Activated naive CD8-positive, alpha-beta T cell treated with anti-CD3 and anti-CD28 coated beads, Interleukin-2, amount 50 U/mL, for 16 hours (primary cell): ENCODE measurements at regions not wholly inside any gene's neighbourhood (a gene's known extent, or its start where the extent isn't known, plus 50 kb on each side); places are given as distances from the start of the nearest gene placed in this dataset.

Experiments
- DNase-seq: peaks from one replicate; pipeline ENCODE4 v3.0.0-alpha.2; 2020; ENCODE audit warnings: low read depth, low spot score

DNA sequence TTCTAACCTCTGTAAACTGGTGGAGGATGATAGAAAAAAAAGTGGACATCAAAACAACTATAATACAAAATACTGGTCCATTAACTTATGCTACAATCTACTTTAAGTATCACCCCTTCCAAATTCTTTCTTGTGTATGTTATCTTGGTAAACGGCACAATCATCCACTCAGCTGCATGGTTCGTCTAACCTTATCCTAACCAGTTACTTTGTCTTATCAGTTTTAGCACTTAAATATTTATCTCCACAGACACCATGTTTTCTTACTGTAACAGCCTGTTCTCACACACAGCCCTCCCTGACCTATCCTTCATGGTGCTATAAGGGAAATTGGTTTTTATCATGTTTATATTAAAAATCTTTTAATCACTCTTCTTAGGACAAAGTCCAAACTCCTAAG is 157.2 kb downstream of the PTGER3 start:
- DNase-seq = no peak

DNA sequence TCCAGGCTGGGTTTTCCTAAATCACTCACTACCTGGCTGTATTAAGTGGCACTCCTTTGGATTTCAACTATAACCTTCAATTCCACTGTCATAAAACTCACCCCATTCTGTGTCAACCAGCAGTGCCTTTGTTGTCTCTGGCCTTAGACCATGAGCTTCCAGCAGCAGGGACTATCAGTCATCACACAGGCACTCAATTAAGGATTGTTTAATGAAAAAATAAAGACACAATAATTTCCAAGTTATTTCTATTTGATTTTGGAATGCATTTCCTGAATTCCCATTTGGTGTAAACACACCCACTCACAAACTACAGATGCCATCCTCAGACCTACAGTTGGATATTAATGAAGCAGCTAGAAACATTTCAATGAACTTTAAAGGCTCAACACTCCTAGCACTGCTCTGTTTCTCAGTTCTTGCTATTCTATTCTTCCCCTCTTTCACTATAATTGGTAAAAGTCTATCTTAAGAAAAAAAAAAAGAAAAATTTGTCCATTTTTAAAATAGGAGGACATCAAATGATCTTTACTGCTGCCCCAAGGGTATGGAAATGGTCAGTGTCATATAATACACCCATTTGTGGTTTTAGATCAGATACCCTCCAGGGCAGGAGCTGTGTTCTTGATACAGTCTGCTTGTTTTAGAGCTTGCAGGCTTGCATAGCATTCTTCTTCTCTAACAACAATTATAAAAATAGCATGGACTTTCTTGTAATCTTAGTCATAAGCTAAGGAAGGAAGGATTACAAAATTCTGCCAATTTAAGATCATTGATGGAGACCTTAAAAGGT is 156.4 kb downstream of the PTGER3 start:
- DNase-seq = no peak

DNA sequence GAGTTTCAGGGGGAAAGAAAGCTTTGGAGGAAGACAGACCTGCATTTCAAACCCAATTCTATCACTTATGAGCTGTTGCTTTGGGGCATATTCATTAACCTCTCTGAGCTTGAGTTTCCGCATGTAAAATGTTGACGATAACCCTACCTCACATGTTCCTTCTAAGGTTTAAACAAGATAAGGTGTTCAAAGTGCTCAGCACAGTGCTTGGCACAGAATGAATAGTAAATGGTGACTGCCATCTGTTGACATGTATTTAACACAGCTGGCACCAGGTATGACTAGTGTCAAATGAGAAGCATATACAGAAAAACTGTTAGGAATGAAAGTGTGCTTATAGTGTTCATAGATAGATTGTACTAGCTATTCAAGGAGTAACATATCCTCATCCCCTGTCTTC is 155.5 kb downstream of the PTGER3 start:
- DNase-seq = no peak

DNA sequence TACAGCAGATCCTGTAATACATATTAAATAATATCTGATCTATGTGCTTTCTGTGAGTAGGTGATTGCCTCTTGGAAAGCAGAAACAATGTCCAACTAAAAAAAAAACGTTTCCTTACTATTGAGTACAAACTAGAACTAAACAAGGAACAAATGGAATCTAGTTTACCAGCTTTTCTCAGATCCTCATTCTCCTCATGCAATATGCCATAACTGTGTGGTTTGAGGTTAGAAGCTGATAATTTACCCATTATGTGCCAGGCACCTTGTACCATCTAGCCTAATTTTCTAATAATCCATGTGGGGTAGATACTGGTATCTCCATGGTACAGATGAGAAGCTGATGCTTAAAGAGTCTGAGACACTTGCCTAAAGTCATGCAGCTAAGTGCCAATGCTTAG is 154.7 kb downstream of the PTGER3 start:
- DNase-seq = no peak

DNA sequence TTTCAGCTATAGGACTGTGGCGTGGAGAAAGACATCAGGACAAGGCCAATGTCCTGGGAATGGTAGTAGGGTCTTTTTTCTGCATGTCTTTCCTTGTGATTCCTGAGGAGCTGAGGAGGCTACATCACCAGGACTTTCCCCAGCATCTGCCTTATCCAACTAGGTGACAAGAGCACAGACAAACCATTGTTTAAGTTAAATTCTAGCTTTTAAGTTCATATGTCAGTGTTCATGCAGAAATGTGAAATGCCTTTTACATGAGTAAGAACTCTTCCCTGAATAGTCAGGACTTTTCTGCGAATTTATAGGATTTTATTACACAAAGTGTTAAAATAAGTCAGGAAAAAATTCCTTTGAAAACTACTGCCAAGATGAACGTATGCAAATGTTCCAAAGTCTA is 154.2 kb downstream of the PTGER3 start:
- DNase-seq = no peak

DNA sequence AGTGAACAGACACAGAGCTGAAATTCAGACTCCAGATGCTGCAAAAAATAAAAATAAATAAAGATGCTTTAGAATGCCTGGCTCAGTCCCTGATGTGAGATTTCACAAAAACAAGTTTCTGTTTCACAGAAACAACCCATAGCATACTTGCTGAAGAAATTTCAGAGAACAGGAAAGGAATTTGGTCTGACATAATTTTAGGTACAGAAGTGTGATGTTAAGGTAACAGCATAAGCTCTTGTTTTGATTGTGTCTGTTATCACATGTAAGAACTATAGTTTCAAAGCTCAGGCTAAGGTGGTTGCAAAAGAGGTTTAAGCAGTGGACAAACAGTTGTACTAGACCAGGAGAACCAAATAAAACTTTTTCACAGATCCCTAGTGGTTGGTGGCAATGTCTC is 152.1 kb downstream of the PTGER3 start:
- DNase-seq = no peak

DNA sequence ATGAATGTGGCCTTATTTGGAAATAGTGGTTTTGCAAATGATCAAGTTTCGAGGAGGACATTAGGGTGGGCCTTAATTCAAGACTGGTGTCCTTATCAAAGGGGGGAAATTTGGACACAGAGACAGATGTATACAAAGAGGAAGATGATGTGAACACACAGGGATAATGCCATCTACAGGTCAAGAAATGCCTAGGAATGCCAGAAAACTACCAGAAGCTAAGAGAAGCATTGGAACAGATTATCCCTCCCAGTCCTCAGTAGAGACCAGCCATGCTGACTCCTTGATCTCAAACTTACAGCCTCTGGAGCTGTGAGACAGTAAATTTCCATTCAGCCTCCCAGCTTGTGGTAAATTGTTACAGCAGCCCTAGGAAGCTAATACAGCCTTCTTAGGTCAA is 151.4 kb downstream of the PTGER3 start:
- DNase-seq = no peak

DNA sequence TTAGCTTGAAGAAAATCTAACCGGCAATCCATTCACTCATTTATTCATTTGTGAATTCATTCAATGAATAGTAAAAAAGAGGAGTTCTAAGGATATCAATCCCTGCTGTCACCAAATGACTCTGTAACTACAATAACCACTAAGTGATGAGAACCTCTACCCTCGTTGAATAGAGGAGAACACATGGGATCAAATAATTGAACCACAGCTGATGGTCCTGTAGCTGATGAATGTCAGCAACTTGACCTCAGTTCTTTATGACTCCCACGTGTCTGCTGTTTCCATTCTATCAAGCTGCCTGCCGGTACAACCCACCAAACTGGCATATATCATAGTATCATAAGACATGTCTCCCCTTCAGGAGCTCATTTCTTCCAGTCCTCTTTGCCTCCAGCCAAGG is 150.3 kb downstream of the PTGER3 start:
- DNase-seq = no peak

DNA sequence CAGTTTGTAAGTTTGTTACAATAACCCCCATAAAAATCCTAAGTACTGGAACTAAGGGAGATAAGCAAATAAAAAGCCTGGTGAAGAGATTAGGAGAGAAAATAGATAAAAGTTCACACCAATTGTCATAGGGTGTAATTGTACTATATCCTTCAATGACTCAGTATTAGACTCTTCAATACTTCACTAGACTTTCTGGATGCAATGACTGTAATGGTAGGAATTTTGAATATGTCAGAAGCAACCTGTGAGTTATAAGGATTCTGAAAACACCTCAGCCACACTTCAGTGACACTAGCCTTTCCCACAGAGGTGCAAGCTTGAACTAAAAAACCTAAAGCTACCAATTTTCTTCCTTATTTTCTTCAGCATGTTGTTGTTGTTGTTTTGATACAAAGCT is 147.9 kb downstream of the PTGER3 start:
- no peak for DNase-seq

DNA sequence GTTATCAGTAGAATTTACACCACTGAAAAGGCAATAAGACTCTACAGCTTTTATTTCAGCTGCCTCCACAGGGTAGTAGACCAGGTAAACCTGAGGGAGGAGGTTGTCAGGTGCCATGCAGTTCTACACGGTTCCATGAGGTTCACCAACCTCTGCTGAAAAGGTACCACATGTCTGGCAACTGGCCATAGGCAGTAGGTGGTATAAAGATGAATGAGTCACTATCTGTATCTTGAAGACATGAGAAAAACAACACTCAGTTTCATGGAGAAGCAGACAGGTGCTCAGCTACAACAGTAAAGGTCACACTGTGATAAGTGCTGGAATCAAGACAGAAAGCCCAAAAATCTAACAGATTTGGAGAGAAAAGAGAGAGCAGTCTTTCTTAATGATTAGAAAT is 145.4 kb downstream of the PTGER3 start:
- no peak for DNase-seq

DNA sequence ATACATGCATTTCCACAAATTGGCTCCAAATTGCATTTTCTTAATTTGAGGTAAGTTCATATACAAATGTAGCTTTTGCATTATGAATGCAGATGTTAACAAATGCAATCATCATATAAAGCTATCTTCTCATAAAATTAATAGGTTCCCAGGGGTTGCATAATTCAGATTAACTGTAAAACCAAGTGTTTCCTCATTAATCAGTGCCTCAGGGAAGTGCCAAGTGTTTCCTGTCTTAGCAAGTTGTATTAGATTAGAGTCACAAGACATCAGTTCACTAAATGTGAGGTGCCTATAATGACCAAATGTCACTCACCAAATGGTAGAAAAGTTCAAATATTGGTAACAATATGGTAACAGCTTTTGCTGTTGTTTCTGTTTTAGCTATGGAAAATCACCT is 140.8 kb downstream of the PTGER3 start:
- DNase-seq = no peak

DNA sequence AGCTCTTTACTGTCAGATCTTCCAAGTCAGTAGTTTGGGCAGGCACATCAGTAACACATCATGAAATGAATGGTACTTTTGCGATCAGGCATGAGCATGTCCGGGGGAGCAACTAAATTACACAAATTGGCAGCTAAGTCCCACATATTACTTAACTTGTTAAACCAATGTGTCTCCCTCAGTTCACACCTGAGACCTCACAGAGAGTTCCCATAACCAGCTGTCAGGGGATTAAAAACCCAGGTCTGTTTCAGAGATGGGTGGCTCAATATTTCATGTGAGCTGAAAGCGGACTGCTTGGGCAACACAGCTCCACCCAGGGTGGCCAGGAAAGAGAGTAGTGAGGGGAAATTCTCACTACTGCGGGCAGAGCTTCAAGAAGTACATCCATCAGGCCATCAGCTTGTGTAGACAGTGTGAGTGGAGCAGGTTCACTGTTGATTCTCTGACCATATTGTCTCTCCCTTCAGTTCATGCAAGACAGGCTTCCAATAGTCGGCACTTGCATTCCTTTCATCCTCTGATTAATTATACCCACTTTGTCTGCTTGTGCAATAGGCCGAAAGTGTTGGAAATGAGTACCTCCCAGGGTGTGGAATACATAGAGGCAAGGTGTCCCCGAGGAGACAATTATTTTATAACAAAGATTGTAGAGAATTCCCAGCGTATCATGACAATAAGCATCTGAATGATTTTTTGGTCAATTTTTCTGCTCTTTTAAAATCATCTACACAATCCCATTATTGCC is 139.9 kb downstream of the PTGER3 start:
- DNase-seq = no peak

DNA sequence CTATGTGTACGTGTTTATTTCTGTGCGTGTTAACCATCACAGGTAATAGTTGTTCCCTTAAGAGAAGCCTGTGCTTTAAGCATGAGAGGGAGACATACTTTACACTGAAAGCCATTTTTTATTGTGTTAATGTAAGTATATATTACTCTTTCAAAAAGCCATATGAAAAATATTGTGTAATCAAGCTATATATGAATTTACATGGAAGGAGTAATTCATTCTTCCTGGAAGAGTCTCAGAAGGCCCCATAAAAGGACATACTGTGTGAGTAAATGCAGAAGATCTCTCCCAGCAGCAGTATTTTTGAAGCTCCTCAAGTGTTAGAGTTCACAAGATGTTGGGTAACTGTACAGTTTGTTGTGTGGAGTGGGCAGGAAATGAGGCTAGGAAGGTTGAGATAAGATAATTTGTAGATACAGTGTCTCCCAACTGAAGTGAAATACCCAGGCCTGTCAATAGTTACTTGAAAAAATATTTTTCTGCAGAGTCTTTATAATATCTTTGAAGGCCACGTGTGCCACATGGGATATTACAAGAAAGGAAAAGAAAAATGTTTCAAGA is 138.3 kb downstream of the PTGER3 start:
- no peak for DNase-seq

DNA sequence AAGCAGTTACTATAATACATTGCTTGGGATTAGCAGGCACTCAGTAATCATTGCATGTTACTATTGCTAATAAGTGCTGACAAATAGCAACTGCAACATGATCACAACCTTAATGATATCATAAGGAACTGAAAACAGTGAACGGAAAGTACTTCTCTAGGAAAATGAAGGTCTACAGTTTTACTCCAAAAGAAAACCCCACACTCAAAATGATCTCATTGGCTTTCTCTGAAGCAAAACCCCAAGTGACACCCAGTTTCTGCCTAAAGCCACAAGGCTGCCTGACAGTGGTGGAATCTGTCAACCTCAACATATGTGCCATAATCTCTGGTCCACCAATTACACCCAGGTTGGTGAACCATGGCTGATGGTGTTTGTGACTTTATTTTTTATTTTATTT is 137.6 kb downstream of the PTGER3 start:
- no peak for DNase-seq

DNA sequence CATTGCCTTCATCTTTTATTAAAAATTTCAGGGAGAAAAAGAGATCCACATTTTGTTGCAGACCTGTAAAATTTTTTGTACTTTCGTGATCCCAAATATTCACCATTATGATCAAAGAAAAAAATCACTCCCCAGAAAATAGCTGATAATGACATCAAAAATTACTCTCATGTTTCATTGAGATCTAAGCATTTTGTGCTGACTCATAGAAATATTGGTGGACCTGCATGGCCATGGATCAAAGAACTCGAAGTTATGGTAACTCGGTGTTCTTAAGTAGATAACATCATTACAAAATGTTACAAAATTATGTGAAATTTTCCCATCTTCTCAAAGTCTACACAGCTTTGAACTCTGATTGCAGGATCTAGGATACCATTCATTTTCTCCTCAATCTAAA is 135.8 kb downstream of the PTGER3 start:
- no peak for DNase-seq

DNA sequence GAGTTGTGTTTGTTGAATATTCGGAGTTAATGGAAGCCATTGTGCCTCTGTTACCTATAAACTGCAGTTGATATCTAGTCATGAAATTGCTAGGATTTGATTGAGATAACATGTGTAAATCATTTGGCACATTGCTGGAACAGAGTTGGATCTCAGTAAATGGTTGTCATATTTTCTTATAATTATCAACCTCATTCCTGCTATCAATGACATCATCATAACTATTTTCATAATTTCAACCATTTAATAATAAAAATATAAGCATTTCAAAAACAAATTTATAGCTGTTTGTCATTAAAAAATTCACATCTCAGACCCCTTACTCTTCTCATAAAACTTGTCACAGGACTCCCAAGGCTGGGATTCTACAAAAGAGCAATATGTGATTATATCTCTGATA is 133.4 kb downstream of the PTGER3 start:
- no peak for DNase-seq

DNA sequence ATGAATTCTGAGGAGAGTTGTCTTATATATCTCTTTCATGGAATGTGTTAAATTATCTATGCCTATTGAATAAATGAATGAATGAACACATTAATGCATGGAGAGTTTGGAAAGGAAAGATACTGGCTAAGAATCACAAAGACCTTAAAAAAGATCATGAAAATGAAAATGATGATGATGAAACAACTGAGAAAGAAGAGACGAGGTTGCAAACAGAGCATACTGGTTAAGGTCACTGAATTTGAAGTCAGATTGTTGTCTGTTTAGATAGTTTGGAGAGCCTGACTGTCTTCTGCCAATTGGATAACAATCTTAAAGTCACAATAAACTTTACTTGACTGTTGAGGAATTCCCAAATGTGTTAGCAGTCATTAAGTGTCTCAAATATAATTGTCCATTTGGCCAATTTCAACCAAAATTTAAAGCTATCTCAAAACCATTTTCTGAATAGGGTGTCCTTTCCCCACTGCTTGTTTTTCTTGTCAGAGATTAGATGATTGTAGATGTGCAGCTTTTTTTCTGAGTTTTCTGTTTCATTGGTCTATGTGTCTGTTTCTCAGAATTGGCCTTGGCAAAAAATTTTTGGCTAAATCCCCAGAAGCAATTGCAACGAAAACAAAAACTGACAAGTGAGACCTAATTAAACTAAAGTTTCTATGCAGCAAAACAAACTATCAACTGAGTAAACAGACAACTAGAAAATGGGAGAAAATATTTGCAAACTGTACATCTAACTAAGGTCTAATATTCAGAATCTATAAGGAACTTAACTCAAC is 132.2 kb downstream of the PTGER3 start:
- DNase-seq = no peak

DNA sequence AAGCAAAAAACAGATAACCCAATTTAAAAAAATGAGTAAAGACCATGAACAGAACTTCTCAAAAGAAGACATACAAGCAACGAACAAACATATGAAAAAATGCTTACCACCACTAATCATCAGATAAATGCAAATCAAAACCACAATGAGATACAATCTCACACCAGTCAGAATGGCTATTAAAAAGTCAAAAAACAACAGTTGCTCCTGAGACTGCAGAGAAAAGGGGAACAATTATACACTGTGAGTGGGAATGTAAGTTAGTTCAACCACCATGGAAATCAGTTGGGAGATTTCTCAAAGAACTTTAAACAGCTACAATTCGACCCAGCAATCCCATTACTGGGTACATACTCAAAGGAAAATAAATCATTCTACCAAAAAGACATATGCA is 131.6 kb downstream of the PTGER3 start:
- DNase-seq = no peak

DNA sequence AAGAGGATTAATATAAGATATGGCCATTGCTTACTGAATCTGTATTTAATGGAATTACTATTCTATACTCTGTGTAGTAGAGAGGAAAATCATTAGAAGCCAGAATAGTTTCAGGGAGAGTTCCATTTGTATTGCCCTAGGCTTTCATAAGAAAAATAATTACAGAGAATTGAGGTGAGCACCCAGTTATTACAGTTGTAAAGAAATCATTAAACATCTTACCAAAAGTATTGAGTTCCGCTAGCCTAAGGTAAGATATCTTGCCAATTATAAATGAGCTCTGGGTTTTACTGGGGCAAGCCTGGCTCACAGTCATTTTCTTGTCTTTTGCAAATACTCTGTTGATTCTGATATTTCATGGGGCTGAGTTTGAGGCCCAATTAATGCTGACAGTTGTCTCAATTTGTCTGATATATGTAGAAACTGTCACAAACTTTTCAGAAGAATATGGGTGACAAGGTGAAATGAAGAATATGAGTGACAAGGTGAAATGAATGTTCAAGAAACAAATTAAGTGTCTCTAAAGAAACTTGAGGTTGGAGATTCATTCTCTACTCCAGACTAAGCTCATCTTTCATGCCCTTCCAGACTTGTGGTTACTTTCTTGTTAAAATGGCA is 127.8 kb downstream of the PTGER3 start:
- no peak for DNase-seq
